HK-2 (cell line): ENCODE measurements at regions not wholly inside any gene's neighbourhood (a gene's known extent, or its start where the extent isn't known, plus 50 kb on each side); places are given as distances from the start of the nearest gene placed in this dataset.
"Not testable (repeated sequence)": the region's sequence is repeated elsewhere in the genome, so short reads cannot be mapped to it uniquely, and the experiment has no call there.

ENCODE experiments used
- DNase-seq: peaks from one replicate; pipeline ENCODE4 v3.0.0-alpha.2; 2018; ENCODE audit not compliant: unreplicated experiment

GRCh38 chr6:81564470-81565068 is 187.9 kb downstream of the TENT5A start:
- DNase-seq, result no peak

- DNase-seq, result no peak
Observed at GRCh38 chr6:81562169-81562568, 190.3 kb downstream of the TENT5A start.

GRCh38 chr6:81561731-81562130 is 190.8 kb downstream of the TENT5A start:
- DNase-seq, result no peak

GRCh38 chr6:81561071-81561564 is 191.4 kb downstream of the TENT5A start:
- DNase-seq, result no peak

GRCh38 chr6:81557811-81558210 is 194.7 kb downstream of the TENT5A start:
- no peak for DNase-seq

- no peak for DNase-seq
Observed at GRCh38 chr6:81556551-81556950, 195.9 kb downstream of the TENT5A start.

- DNase-seq, result no peak
Observed at GRCh38 chr6:81553216-81553615, 199.3 kb downstream of the TENT5A start.

GRCh38 chr6:81552644-81553043 is 199.8 kb downstream of the TENT5A start:
- no peak for DNase-seq

- DNase-seq, result no peak
Observed at GRCh38 chr6:81547149-81547548, 205.3 kb downstream of the TENT5A start.

GRCh38 chr6:81534934-81535465 is 217.5 kb downstream of the TENT5A start:
- DNase-seq, result no peak

GRCh38 chr6:81531869-81532561 is 220.5 kb downstream of the TENT5A start:
- DNase-seq, result no peak

GRCh38 chr6:81517455-81517854 is 235.0 kb downstream of the TENT5A start:
- no peak for DNase-seq

- no peak for DNase-seq
Observed at GRCh38 chr6:81515562-81516453, 236.7 kb downstream of the TENT5A start.

GRCh38 chr6:81514195-81514594 is 238.3 kb downstream of the TENT5A start:
- DNase-seq, result not testable (repeated sequence)

- no peak for DNase-seq
Observed at GRCh38 chr6:81511423-81511822, 241.1 kb downstream of the TENT5A start.

GRCh38 chr6:81495999-81496398 is 256.5 kb downstream of the TENT5A start:
- DNase-seq, result no peak

- DNase-seq, result no peak
Observed at GRCh38 chr6:81491454-81492101, 260.9 kb downstream of the TENT5A start.

GRCh38 chr6:81487489-81487888 is 265.0 kb downstream of the TENT5A start:
- no peak for DNase-seq

GRCh38 chr6:81486234-81486633 is 266.2 kb downstream of the TENT5A start:
- DNase-seq, result no peak

- no peak for DNase-seq
Observed at GRCh38 chr6:81485395-81485794, 267.1 kb downstream of the TENT5A start.

- DNase-seq, result no peak
Observed at GRCh38 chr6:81484251-81484650, 268.2 kb downstream of the TENT5A start.

- no peak for DNase-seq
Observed at GRCh38 chr6:81480139-81480538, 272.3 kb downstream of the TENT5A start.
